Upper lobe of left lung (tissue), 4 donors: ENCODE measurements at regions not wholly inside any gene's neighbourhood (a gene's known extent, or its start where the extent isn't known, plus 50 kb on each side); places are given as distances from the start of the nearest gene placed in this dataset.
"Not testable (repeated sequence)": the region's sequence is repeated elsewhere in the genome, so short reads cannot be mapped to it uniquely, and the experiment has no call there.

Experiments used
- EP300 ChIP-seq, 4 donors: sonication (generic); formaldehyde crosslinking; IDR thresholded peaks; one replicate each; pipeline ENCODE4 v1.5.1; 2017; ENCODE audit warnings: antibody characterized with exemption in 4 of 4, control low read depth in 2 of 4
- POLR2A ChIP-seq, 4 donors: fragments of 450-650 bp; IDR thresholded peaks; one replicate each; pipeline ENCODE4 v1.5.1; 2016 to 2017; ENCODE audit warnings: antibody characterized with exemption in 4 of 4, mild to moderate bottlenecking in 2 of 4
- POLR2AphosphoS5 ChIP-seq, 2 donors: sonication (generic); formaldehyde crosslinking; IDR thresholded peaks; one replicate each; pipeline ENCODE4 v1.5.1; 2017; ENCODE audit warnings: antibody characterized with exemption in 2 of 2
- TF ChIP-seq, protein P1 (sequence below), 6 experiments: fragments of 450-650 bp in 4 of 6; fragments of 200-600 bp in 2 of 6; sonication (generic) in 2 of 6; IDR thresholded peaks; one replicate each; pipeline ENCODE4 v1.5.1; 2016 to 2019; ENCODE audit warnings: antibody characterized with exemption in 6 of 6

DNA sequence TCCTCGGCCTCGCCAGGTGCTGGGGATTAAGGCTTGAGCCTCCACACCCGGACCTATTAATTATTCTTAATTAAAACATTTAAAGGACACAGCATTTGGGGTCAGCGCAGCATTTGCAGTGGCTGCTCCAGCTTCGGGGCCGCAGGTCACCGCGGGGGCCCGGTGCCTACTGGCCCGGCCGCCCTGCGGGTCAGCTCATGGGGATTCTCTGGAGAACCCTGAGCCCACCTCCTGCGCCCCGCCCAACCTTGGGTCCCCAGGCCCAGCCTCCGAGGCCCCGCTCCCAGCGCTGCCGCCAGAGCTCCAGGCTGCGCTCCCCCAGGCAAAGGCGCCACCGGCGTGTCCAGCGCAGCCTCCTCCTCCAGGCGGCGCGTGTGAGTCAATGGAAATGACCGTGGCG is 133.9 kb downstream of the POTEG start:
- not testable (repeated sequence) for TF ChIP-seq POLR2AphosphoS5, POLR2A, EP300 (IDR thresholded peaks at IDR 0.05)
- TF ChIP-seq, protein P1, sequence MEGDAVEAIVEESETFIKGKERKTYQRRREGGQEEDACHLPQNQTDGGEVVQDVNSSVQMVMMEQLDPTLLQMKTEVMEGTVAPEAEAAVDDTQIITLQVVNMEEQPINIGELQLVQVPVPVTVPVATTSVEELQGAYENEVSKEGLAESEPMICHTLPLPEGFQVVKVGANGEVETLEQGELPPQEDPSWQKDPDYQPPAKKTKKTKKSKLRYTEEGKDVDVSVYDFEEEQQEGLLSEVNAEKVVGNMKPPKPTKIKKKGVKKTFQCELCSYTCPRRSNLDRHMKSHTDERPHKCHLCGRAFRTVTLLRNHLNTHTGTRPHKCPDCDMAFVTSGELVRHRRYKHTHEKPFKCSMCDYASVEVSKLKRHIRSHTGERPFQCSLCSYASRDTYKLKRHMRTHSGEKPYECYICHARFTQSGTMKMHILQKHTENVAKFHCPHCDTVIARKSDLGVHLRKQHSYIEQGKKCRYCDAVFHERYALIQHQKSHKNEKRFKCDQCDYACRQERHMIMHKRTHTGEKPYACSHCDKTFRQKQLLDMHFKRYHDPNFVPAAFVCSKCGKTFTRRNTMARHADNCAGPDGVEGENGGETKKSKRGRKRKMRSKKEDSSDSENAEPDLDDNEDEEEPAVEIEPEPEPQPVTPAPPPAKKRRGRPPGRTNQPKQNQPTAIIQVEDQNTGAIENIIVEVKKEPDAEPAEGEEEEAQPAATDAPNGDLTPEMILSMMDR (IDR thresholded peaks at IDR 0.05): not testable (repeated sequence)
